Heart right ventricle (tissue), 16 donors: ENCODE measurements at regions not wholly inside any gene's neighbourhood (a gene's known extent, or its start where the extent isn't known, plus 50 kb on each side); places are given as distances from the start of the nearest gene placed in this dataset.
A peak's percentile ranks its signal among the peaks of the same experiment; 100 is the strongest.

Source experiments
- ATAC-seq, 8 donors: fragments of 200-7000 bp; cut with Tn5 transposase; one replicate each; pipeline ENCODE4 v1.9.1; 2020; ENCODE audit warnings: mild to moderate bottlenecking in 8 of 8, moderate library complexity in 8 of 8, moderate number of reproducible peaks in 1 of 8
- DNase-seq, 2 donors: peaks; one replicate each; pipeline ENCODE4 v3.0.0-alpha.2; 2020
- H3K27ac ChIP-seq, 10 donors: fragments of 200-600 bp; sonication (generic) in 2 of 10; one replicate each; pipeline versions ENCODE4 v1.5.0 to v1.8.0; 2020 to 2022; ENCODE audit warnings: mild to moderate bottlenecking in 3 of 10
- H3K27me3 ChIP-seq, 7 donors: fragments of 200-600 bp; one replicate each; pipeline ENCODE4 v1.8.0; 2021 to 2022; ENCODE audit warnings: mild to moderate bottlenecking in 2 of 7
- H3K36me3 ChIP-seq, 9 donors: fragments of 200-600 bp; sonication (generic) in 1 of 9; one replicate each; pipeline versions ENCODE4 v1.5.0 to v1.8.0; 2020 to 2022; ENCODE audit warnings: mild to moderate bottlenecking in 2 of 9
- H3K4me1 ChIP-seq, 9 donors: fragments of 200-600 bp; sonication (generic) in 1 of 9; one replicate each; pipeline versions ENCODE4 v1.5.0 to v1.8.0; 2020 to 2022; ENCODE audit warnings: mild to moderate bottlenecking in 4 of 9
- H3K4me3 ChIP-seq, 10 donors: fragments of 200-600 bp; sonication (generic) in 2 of 10; one replicate each; pipeline versions ENCODE4 v1.5.0 to v1.8.0; 2020 to 2022; ENCODE audit warnings: mild to moderate bottlenecking in 7 of 10, moderate library complexity in 2 of 10
- H3K9me3 ChIP-seq, 11 donors: fragments of 200-600 bp in 10 of 11; sonication (generic) in 2 of 11; one replicate each; pipeline versions ENCODE4 v1.5.0 to v1.8.0; 2013 to 2022; ENCODE audit warnings: mild to moderate bottlenecking in 2 of 11, control low read depth in 1 of 11, moderate library complexity in 1 of 11
- WGBS, 2 donors: extraction: QIAGEN DNeasy Blood & Tissue Kit; methylation state at CpG; one replicate each; pipeline ENCODE4 v1.1.7; 2013; ENCODE audit warnings: inconsistent platforms in 1 of 2; 5-methylcytosine and 5-hydroxymethylcytosine counted together
- intact Hi-C, 10 donors: fragments of 100-400 bp; cut with DNase I; formaldehyde crosslinking; loops; one replicate each; pipeline versions ENCODE4 v1.11.1 to v1.14.2; 2022
- TF ChIP-seq, protein P1 (sequence below), 9 donors: fragments of 200-600 bp; sonication (generic) in 2 of 9; IDR thresholded peaks; one replicate each; pipeline versions ENCODE4 v1.5.0 to v1.8.0; 2021 to 2022; ENCODE audit warnings: antibody characterized with exemption in 9 of 9, mild to moderate bottlenecking in 5 of 9, moderate library complexity in 1 of 9
- donor health status: Arrhythmogenic right ventricular cardiomyopathy.
- donor health status: ischemic (EF 13 %, LVEDD 7.1; RV severe dilation, severe dysfunction).
- donor health status: healthy with polysubstance abuse.
- donor health status: DM: no; HTN: yes; CAD: no.
- donor health status: DM: no; HTN: no; CAD: no.
- donor health status: ischemic (EF 25% LVEDD 6.9; RV normal size, moderate dysfunction).
- donor health status: ischemic (EF 25% LVEDD 5.7; RV mildly dilated, moderate dysfunction).
- donor health status: healthy.
- donor health status: DM: yes; HTN: yes; CAD: no.
- donor health status: Ischemic cardiomyopathy.
- donor health status: ischemic (EF 35%, LVEDD 5.7; RV mildly dilated, moderate dysfunction).
- donor health status: nonischemic (EF 11% LVEDD 7.7; RV severe dilation, severe dysfunction).
- donor health status: DM: yes; HTN: yes; CAD: no.
- donor health status: PGD.
- donor health status: ischemic (EF 29% LVEDD 5.4; RV normal size, mild dysfunction).
- donor health status: nonischemic (EF 23%, LVEDD 6.1; RV moderate dilation, normal function).

DNA sequence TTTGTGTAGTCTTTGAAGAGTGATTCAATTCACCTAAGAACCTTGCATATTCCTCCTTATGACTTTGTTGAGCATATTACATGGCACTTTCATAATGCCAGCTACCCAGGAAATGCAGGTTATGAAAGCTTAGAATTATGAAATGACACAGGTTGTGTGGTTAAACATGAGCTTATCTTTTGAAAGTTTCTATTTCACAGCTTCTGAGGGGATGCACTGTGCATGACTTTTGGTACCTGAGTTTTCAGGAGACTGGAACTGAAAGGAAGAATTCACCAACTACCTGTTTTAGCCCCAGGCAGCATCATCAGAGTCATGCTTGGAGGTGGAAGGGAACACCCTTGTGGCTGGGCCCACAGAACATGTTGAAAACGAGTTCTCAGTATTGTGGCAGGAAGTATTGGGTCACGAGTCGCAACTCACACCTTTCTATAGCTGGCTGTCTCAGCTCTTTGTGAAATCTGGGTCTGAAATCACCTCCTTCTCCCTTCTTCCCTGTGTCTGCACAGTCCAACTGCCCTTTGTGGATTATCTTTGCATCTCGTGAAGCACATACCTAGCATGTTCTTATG, 228.2 kb downstream of the PTEN start:
- no peak overlapping the region for H3K4me3 ChIP-seq
- H3K4me1 ChIP-seq: peaks cover 0 to 43% (median 10%) of the 10 kb centered on the region in 9 donors
- WGBS, 2 donors: 64 to 77% methylated on average over 4 of the region's 4 CpGs
- TF ChIP-seq, protein P1, sequence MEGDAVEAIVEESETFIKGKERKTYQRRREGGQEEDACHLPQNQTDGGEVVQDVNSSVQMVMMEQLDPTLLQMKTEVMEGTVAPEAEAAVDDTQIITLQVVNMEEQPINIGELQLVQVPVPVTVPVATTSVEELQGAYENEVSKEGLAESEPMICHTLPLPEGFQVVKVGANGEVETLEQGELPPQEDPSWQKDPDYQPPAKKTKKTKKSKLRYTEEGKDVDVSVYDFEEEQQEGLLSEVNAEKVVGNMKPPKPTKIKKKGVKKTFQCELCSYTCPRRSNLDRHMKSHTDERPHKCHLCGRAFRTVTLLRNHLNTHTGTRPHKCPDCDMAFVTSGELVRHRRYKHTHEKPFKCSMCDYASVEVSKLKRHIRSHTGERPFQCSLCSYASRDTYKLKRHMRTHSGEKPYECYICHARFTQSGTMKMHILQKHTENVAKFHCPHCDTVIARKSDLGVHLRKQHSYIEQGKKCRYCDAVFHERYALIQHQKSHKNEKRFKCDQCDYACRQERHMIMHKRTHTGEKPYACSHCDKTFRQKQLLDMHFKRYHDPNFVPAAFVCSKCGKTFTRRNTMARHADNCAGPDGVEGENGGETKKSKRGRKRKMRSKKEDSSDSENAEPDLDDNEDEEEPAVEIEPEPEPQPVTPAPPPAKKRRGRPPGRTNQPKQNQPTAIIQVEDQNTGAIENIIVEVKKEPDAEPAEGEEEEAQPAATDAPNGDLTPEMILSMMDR (IDR thresholded peaks at IDR 0.05): no peak
- ATAC-seq: peak in 4 of 8 donors; percentile 13 to 52 (median 28)
- H3K27ac ChIP-seq: peak overlapping the region in 1 of 10 donors; percentile 51
- no peaks in the 10 kb centered on the region for H3K36me3 ChIP-seq
- no peaks in the 10 kb centered on the region for H3K27me3 ChIP-seq
- no peaks in the 10 kb centered on the region for H3K9me3 ChIP-seq
- intact Hi-C loops: no loop called here
- DNase-seq: no peak

DNA sequence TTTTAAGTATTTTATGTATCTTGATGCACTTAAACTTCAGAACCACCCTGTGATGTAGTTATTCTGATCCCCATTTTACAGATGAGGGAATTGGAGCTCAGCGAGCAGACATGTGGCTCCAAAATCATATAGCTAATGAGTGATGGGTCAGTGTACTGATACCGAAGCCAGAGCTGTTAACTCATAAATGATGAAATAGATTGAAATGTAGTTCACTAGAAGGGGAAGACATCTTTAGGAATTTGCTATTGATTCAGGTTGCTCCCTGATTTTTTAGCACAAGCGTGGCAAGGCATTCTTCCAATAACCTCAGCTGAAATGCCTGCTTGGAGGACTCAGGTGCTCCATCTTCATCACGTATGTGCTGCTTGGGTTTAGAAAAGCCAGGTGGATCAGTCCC, 228.8 kb downstream of the PTEN start:
- H3K4me3 ChIP-seq: no peak overlapping the region
- no peaks in the 10 kb centered on the region for H3K9me3 ChIP-seq
- TF ChIP-seq, protein P1 (IDR thresholded peaks at IDR 0.05): no peak
- intact Hi-C loops: no loop called here
- H3K4me1 ChIP-seq: peaks cover 0 to 43% (median 10%) of the 10 kb centered on the region in 9 donors
- H3K27me3 ChIP-seq: no peaks in the 10 kb centered on the region
- DNase-seq (no peak), ATAC-seq (no peak)
- no peaks in the 10 kb centered on the region for H3K36me3 ChIP-seq
- 95 to 97% methylated on average over 4 of the region's 4 CpGs for whole genome bisulfite sequencing, 2 donors
- H3K27ac ChIP-seq: peak overlapping the region in 3 of 10 donors; percentile 4 to 42 (median 7)

DNA sequence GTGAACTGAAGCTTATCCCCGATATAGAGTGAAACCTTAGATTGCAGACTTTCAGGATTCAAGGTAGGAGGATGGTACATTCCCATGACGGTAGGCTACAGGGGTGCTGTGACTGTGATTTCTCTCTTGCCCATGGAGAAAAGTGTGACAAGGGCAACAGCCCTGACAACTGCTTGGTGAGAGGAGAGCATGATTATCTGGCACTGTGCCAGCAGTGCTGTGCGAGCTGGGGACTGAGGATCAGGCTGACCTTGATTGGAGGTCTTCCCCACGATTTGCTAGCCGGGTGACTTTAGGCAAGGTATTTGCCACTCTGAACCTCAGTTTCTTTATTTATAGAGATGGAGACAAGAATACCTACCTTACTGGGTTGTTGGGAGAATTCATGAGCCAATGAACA, 229.5 kb downstream of the PTEN start:
- ATAC-seq (peak in 7 of 8 donors; percentile 68 to 87 (median 82)), DNase-seq (peak; percentile 36 to 66)
- TF ChIP-seq, protein P1 (IDR thresholded peaks at IDR 0.05): no peak
- 52 to 63% methylated on average over 5 of the region's 5 CpGs for WGBS, 2 donors
- peak overlapping the region in 3 of 10 donors; percentile 11 to 42 (median 19) for H3K27ac ChIP-seq
- no peaks in the 10 kb centered on the region for H3K27me3 ChIP-seq
- no peak overlapping the region for H3K4me3 ChIP-seq
- H3K36me3 ChIP-seq: no peaks in the 10 kb centered on the region
- H3K4me1 ChIP-seq: peaks cover 0 to 43% (median 10%) of the 10 kb centered on the region in 9 donors
- H3K9me3 ChIP-seq: no peaks in the 10 kb centered on the region
- intact Hi-C loops: no loop called here

DNA sequence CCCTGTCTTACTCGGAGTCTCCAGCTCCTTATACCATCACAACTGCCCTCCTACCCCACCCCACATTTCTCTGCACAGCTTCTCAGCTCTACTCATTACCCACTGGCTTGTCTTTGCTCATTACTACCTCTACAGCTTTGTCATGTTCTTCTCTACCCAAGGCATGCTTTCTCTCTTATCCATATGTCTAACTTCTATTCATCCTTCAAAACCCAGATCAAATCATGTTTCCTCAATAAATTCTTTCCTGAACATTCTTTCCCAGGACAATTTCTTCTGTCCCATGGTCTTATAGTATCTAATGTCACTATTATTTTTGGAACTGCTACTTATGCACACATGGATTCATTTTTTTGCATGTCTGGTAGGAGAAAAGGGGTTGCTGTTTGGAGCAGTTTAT, 231.4 kb downstream of the PTEN start:
- Histone ChIP-seq H3K4me3 (no peak overlapping the region), H3K4me1 (peaks cover 0 to 41% (median 10%) of the 10 kb centered on the region in 9 donors), H3K27ac (no peak overlapping the region), H3K27me3 (no peaks in the 10 kb centered on the region), H3K36me3 (no peaks in the 10 kb centered on the region), H3K9me3 (no peaks in the 10 kb centered on the region)
- TF ChIP-seq, protein P1 (IDR thresholded peaks at IDR 0.05): no peak
- no peak for ATAC-seq
- WGBS, 2 donors: 87 to 96% methylated on average over 1 of the region's 1 CpG
- intact Hi-C loops: loop anchor here in 1 of 10 donors (5.0 kb wide), 1 partner anchor 87 kb away; no protein-coding TSS in a partner anchor
- DNase-seq: no peak
